ENCODE measurements at regions not wholly inside any gene's neighbourhood (a gene's known extent, or its start where the extent isn't known, plus 50 kb on each side); places are given as distances from the start of the nearest gene placed in this dataset.

- no peak for TF ChIP-seq CTCF (conservative IDR thresholded peaks at IDR 0.05; ENCODE audit: low read depth, low read length)
- DNase-seq (ENCODE audit: low read depth) = no peak
- no peak overlapping the region for H3K4me3 ChIP-seq (ENCODE audit: low read length)
Observed at GRCh38 chr3:1600700-1601418, 497.8 kb upstream of the CNTN4 start.

GRCh38 chr3:1609416-1609815 lies 489.2 kb upstream of the CNTN4 start:
- H3K4me3 ChIP-seq (ENCODE audit: low read length) = no peak overlapping the region
- TF ChIP-seq CTCF (conservative IDR thresholded peaks at IDR 0.05; ENCODE audit: low read depth, low read length) = no peak
- DNase-seq (ENCODE audit: low read depth) = no peak

- H3K4me3 ChIP-seq (ENCODE audit: low read length) = no peak overlapping the region
- TF ChIP-seq CTCF (conservative IDR thresholded peaks at IDR 0.05; ENCODE audit: low read depth, low read length) = peak; percentile 22
- DNase-seq (ENCODE audit: low read depth) = no peak
Observed at GRCh38 chr3:1611824-1612223, 486.8 kb upstream of the CNTN4 start.

- TF ChIP-seq CTCF (conservative IDR thresholded peaks at IDR 0.05; ENCODE audit: low read depth, low read length) = no peak
- no peak overlapping the region for H3K4me3 ChIP-seq (ENCODE audit: low read length)
- no peak for DNase-seq (ENCODE audit: low read depth)
Observed at GRCh38 chr3:1613962-1614361, 484.7 kb upstream of the CNTN4 start.

- no peak for TF ChIP-seq CTCF (conservative IDR thresholded peaks at IDR 0.05; ENCODE audit: low read depth, low read length)
- DNase-seq (ENCODE audit: low read depth) = peak; percentile 29
Observed at GRCh38 chr3:1616744-1617143, 481.9 kb upstream of the CNTN4 start.

GRCh38 chr3:1623896-1624295 lies 474.8 kb upstream of the CNTN4 start:
- no peak for TF ChIP-seq CTCF (conservative IDR thresholded peaks at IDR 0.05; ENCODE audit: low read depth, low read length)
- H3K4me3 ChIP-seq (ENCODE audit: low read length) = no peak overlapping the region
- DNase-seq (ENCODE audit: low read depth) = no peak

More at GRCh38 chr3:1616744-1617143, 481.9 kb upstream of the CNTN4 start:
- no peak overlapping the region for H3K4me3 ChIP-seq (ENCODE audit: low read length)

- H3K4me3 ChIP-seq (ENCODE audit: low read length) = no peak overlapping the region
- DNase-seq (ENCODE audit: low read depth) = no peak
- no peak for TF ChIP-seq CTCF (conservative IDR thresholded peaks at IDR 0.05; ENCODE audit: low read depth, low read length)
Observed at GRCh38 chr3:1632128-1632527, 466.5 kb upstream of the CNTN4 start.

Data from retinal pigment epithelial cell (primary cell).